Uterus (tissue), 2 donors: ENCODE measurements at regions not wholly inside any gene's neighbourhood (a gene's known extent, or its start where the extent isn't known, plus 50 kb on each side); places are given as distances from the start of the nearest gene placed in this dataset.

Experiments
- CTCF ChIP-seq, 4 experiments: fragments of 200-600 bp in 2 of 4; fragments of 450-650 bp in 2 of 4; sonication (generic) in 2 of 4; IDR thresholded peaks; one replicate each; pipeline ENCODE4 v1.5.1; 2016 to 2019; ENCODE audit warnings: antibody characterized with exemption in 4 of 4, mild to moderate bottlenecking in 2 of 4, moderate library complexity in 1 of 4
- POLR2A ChIP-seq, 2 donors: fragments of 450-650 bp; IDR thresholded peaks; one replicate each; pipeline ENCODE4 v1.6.1; 2016; ENCODE audit warnings: antibody characterized with exemption in 2 of 2, mild to moderate bottlenecking in 1 of 2, moderate library complexity in 1 of 2

GRCh38 chr6:14366315-14366714, 248.7 kb downstream of the CD83 start:
- TF ChIP-seq POLR2A (IDR thresholded peaks at IDR 0.05), result no peak
- no peak for TF ChIP-seq CTCF (IDR thresholded peaks at IDR 0.05)
